ENCODE measurements at regions not wholly inside any gene's neighbourhood (a gene's known extent, or its start where the extent isn't known, plus 50 kb on each side); places are given as distances from the start of the nearest gene placed in this dataset.
"Not testable (repeated sequence)": the region's sequence is repeated elsewhere in the genome, so short reads cannot be mapped to it uniquely, and the experiment has no call there.

GRCh38 chr13:22940736-22941135 lies 240.0 kb upstream of the SGCG start:
- DNase-seq (no peak), ATAC-seq (no peak)
- H3K4me1 ChIP-seq: no peaks in the 10 kb centered on the region
- H3K4me3 ChIP-seq: no peak overlapping the region
- no peaks in the 10 kb centered on the region for H3K27me3 ChIP-seq
- H3K9me3 ChIP-seq: no peaks in the 10 kb centered on the region
- intact Hi-C loops (cut with DNase I; ENCODE audit: low total_unique reads) (no loop called here), in situ Hi-C loops (cut with MboI; ENCODE audit: low sequenced_read_pairs in 4 of 4) (no loop called here)
- no peaks in the 10 kb centered on the region for H3K36me3 ChIP-seq
- TF ChIP-seq POLR2A (IDR thresholded peaks at IDR 0.05) (no peak), CTCF (IDR thresholded peaks at IDR 0.05 in 4 of 5, conservative IDR thresholded peaks at IDR 0.05 in 1 of 5) (no peak)
- no peak overlapping the region for H3K27ac ChIP-seq

GRCh38 chr13:22941495-22941894 lies 239.3 kb upstream of the SGCG start:
- H3K9me3 ChIP-seq; H3K27ac ChIP-seq; H3K4me1 ChIP-seq; H3K36me3 ChIP-seq; DNase-seq; H3K4me3 ChIP-seq; intact Hi-C loops (cut with DNase I; ENCODE audit: low total_unique reads); H3K27me3 ChIP-seq; ATAC-seq; in situ Hi-C loops (cut with MboI; ENCODE audit: low sequenced_read_pairs in 4 of 4): not testable (repeated sequence)

- intact Hi-C loops (cut with DNase I; ENCODE audit: low total_unique reads); H3K4me1 ChIP-seq; H3K4me3 ChIP-seq; in situ Hi-C loops (cut with MboI; ENCODE audit: low sequenced_read_pairs in 4 of 4); H3K9me3 ChIP-seq; ATAC-seq; H3K36me3 ChIP-seq; DNase-seq; H3K27me3 ChIP-seq; H3K27ac ChIP-seq: not testable (repeated sequence)
These were observed 237.9 kb upstream of the SGCG start for GRCh38 chr13:22942831-22943230.

GRCh38 chr13:22944378-22944777 lies 236.4 kb upstream of the SGCG start:
- intact Hi-C loops (cut with DNase I; ENCODE audit: low total_unique reads) (no loop called here), in situ Hi-C loops (cut with MboI; ENCODE audit: low sequenced_read_pairs in 4 of 4) (no loop called here)
- ATAC-seq: no peak
- no peak for DNase-seq
- no peak overlapping the region for H3K4me3 ChIP-seq
- no peaks in the 10 kb centered on the region for H3K27me3 ChIP-seq
- H3K36me3 ChIP-seq: no peaks in the 10 kb centered on the region
- H3K4me1 ChIP-seq: no peaks in the 10 kb centered on the region
- TF ChIP-seq CTCF (IDR thresholded peaks at IDR 0.05 in 4 of 5, conservative IDR thresholded peaks at IDR 0.05 in 1 of 5): no peak
- TF ChIP-seq POLR2A (IDR thresholded peaks at IDR 0.05): no peak
- H3K9me3 ChIP-seq: no peaks in the 10 kb centered on the region
- no peak overlapping the region for H3K27ac ChIP-seq

- H3K27ac ChIP-seq: no peak overlapping the region
- in situ Hi-C loops (cut with MboI; ENCODE audit: low sequenced_read_pairs in 4 of 4): no loop called here
These were observed 235.2 kb upstream of the SGCG start for GRCh38 chr13:22945321-22946226.

More at GRCh38 chr13:22945321-22946226, 235.2 kb upstream of the SGCG start:
- intact Hi-C loops (cut with DNase I; ENCODE audit: low total_unique reads): no loop called here
- no peak for DNase-seq
- no peaks in the 10 kb centered on the region for H3K9me3 ChIP-seq
- no peak for ATAC-seq
- TF ChIP-seq CTCF (IDR thresholded peaks at IDR 0.05 in 4 of 5, conservative IDR thresholded peaks at IDR 0.05 in 1 of 5) (no peak), POLR2A (IDR thresholded peaks at IDR 0.05) (no peak)
- no peaks in the 10 kb centered on the region for H3K4me1 ChIP-seq
- H3K36me3 ChIP-seq: no peaks in the 10 kb centered on the region
- no peak overlapping the region for H3K4me3 ChIP-seq
- no peaks in the 10 kb centered on the region for H3K27me3 ChIP-seq

Measured in gastrocnemius medialis (tissue), 4 donors.